EL (cell line): ENCODE measurements at regions not wholly inside any gene's neighbourhood (a gene's known extent, or its start where the extent isn't known, plus 50 kb on each side); places are given as distances from the start of the nearest gene placed in this dataset.

Source experiments
- DNase-seq: peaks from one replicate; pipeline ENCODE4 v3.0.0-alpha.2; 2016

DNA sequence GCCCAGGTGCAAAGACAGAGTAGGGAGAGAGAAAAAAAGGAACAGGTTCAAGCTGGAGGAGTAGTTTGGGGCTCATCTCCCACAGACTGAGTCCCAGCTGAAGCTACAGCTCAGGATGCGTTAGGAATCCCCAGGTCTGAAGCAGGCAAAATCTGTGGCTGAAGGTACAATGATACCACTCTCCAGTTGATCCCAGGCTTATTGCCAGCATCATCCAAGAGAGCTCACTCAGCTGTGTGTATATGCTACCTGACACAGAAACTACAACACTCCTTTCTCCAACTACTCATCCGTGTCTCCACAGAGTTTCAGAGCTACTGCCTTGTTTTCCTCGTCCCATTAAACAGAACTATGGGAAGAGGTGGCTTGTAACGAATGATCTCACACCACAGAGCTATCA, 851.3 kb downstream of the GRID1 start:
- no peak for DNase-seq

DNA sequence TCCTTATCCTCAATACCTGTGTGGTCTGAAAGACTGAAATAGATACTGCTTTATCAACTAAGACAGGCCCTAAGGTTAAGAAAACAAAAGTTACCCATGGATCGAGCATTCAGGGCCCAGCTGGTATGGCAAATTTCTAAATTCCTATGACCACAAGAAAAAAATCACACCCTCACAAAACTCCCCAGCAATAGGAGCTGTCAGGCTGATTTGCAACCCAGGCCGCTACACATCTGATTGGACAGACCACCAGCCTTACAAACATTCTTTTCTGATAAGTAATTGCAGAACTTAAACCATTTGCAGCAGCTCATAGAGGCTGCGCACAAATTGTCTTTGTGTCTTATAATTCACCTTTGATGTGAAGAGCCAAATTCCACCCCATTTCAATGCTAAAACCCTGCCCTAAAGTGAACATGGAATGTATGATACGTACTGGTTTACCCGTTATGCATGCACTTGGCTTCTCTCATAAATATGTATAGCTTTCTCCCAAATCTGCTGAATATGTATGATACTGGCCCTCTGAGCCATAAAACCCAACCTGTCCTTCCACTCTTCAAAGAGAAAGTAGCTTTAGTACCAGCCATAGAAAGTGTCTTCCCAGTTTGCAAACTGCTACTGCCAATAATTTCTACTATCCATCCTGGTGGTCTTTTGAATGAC, 842.5 kb downstream of the GRID1 start:
- no peak for DNase-seq

DNA sequence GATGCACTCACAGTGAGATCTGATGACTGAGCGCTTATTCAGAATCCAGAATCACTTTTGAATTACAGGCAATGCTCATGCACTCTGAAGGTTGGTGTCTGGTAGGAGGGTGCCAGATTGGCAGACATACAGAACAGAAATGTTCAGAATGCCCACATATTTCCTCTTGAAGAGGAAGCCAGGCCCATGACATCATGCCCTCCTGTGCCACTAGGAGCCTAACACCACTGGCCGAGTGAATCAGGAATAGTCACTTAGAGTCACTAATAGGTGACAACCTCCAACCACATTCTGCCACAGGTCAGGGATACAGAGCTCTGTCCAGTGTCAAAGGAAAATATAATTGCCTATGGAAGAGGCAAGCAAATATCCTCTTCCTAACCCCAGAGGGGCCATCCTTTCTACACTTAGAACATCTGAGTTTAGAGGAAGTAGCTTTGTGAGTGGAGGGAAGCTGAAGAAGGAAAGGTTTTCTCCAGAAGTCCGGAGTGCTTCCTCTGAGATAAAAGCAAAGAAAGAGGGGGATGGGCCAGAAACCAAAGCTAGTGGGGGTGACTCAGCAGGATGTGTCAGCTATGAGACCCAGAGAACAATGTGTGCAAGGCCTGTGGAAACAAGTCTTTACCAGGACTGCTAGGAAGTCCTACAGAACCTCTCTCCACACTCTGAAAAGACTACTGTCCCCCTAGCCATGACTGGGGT, 838.8 kb downstream of the GRID1 start:
- no peak for DNase-seq

DNA sequence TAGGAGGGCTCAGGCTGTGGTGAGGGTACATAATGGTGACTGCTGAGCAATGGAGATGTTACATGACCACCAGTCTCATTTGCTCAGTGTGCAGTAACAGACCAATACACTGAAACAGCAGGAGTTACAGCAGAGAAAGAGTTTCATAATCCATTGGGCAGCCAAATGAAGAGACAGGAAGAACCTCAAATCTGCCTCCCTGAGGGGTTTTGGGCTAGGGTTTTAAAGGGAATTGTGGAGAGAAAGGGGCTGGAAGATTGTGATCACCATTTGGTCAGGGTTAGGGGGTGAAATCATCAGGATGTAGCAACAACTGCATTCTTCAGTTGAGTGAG, 838.3 kb downstream of the GRID1 start:
- DNase-seq, result no peak

DNA sequence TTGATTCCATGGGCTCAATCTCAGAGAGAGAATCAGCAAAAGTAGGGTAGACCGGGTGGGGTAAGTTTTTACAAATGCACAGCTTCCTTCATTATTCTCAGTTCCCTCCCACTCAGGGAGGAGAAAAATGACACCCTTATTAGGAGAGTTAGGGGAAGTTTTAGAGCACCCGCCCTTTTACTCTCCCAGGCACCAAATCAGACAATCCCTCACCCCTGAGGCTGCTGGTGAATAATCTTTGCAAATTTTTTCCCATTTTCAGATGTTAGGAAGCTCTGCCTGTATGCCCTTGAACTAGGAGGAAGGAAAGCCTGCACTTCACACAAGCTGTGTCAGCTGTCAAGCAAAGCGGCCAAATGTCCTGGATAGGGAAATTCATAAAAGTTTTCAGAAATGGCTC, 834.9 kb downstream of the GRID1 start:
- DNase-seq, result no peak

DNA sequence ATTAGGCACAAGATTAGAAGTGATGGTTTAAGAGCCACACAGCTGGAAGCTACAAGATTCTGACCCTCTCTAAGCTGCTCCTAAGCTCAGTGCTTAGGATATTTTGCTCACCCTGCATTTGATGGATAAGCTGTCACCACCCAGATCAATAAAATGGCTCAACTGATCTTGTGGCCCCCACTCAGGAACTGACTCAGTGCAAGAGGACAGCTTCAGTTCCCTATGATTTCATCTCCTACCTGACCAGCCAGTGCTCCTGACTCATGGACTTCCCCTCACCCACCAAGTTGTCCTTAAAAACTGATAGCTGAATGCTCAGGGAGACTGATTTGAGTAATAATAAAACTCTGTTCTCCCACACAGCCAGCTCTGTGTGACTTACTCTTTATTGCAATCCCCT, 833.8 kb downstream of the GRID1 start:
- no peak for DNase-seq

DNA sequence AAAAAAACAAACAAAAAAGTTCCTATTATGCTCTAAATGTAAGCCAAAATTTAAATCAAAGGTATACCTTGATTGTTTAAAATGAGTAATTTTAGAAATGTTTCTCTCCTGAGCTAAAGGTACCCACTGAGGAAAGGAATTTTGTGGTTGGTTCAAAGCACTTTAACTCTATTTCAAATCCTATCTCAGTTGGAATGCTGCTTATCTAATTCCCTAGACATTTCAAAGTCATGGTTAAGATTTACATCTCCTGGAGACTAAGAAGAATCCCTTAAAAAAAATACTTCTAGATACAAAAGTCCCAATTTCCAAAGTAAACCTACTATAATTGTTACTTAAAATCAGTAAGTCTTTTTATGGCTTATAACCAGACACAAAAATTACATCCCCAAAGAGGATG, 830.7 kb downstream of the GRID1 start:
- no peak for DNase-seq

DNA sequence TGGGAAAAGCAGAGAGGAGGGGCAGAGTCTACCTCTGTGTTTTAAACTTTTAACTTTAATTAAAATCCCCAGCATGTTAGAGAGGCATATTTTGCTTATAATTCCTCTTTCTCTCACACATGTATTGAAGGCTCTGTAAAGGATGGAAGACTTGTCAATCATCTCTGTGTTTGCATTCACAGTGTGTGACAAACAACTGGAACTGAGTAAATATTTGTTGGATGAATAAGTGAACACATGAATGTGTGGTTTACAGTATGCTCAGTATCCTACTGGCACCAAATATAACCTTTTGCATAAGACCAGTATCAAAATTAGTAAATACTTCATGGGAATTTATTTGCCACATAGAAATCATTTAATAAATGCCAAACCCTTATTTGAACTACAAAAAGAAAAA, 829.0 kb downstream of the GRID1 start:
- no peak for DNase-seq

DNA sequence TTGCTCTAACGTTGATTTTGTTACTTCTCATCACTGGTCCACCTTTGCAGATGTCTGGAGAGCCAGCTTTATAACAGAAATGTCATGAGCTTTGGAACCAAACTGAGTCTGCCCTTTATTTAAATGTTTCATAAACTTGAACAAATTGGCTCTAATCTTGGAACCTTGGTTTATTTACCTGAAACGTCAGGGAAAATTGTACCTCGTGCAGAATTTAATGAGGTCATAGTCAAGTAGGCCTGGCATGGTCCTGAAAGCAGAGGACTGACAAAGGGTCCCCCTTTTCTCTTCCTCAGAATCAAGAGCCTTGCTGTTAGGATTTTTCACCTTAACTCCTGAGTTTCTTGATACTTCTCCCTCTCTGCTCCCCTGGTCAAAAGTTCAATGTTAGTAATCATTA, 828.0 kb downstream of the GRID1 start:
- DNase-seq, result no peak

DNA sequence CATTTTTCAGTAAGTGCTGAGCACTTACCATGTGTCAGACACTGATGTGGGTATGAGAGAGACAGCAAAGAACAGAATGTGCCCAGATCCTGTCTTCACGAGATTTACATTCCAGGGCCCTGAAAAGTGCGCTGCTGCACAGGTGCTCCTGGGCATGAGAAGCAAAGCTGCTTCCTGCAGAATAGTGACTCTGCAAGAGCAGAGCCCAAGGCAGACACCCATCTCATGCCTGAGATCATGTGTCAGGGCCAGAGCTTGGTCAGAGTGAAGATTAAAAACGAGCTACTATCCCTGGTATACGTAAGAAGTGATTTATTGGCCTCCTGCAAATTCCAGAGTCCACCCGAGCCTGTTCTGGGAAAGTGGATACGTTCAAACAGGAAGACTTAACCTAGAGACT, 824.4 kb downstream of the GRID1 start:
- no peak for DNase-seq

DNA sequence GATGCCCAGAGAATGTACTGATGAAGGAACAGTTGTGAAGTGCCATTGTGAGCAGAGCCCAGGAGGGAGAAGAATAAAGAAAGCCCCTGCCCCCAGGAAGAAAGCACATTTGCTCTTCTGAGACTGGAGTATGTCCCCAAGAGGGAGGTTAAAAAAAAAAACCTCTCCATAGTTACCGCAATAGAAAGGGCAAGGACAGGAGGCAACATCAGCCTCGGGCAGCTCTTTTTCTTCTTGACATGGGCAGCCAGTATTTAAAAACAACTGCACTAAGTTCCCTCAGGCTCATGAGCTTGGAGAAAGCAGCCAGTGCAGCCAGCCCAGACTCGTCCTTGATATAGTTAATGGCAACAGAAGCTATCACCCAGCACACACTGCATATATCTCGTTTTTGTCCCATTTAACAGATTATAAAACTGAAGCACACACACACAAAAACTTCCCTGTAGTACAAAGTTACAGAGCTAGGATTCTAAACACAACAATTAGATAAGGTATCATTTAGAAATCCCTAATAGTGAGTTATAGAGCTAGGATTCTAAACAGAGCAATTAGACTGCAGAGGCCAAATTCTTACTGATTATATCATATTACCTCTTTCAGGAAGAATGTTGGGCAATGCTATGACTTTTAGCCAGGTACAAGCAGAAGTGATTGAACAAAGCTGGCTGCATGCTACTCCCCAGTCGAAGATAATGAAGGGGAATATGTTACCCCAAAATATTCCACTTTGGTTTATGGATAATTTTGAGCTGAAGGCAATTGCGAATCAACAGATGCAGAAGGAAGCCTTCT, 823.5 kb downstream of the GRID1 start:
- DNase-seq, result no peak

DNA sequence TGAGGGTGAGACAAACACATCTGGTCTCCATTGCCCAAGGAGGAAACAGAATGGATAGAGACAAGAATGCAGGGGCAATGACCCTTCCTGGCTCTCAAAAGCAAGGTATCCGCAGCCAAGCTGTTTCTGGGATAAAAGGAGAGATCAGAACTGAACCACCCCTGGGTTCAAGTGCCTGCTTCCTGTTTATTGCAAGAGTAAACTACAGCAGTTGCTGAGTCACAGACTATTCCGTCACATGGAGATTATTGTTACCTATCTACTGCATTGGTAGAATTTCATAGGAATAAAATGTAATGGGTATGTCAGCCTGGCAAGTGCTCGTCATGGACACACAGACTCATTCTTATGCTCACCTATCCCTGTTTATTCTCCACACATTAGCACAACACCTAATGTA, 821.6 kb downstream of the GRID1 start:
- DNase-seq, result no peak

DNA sequence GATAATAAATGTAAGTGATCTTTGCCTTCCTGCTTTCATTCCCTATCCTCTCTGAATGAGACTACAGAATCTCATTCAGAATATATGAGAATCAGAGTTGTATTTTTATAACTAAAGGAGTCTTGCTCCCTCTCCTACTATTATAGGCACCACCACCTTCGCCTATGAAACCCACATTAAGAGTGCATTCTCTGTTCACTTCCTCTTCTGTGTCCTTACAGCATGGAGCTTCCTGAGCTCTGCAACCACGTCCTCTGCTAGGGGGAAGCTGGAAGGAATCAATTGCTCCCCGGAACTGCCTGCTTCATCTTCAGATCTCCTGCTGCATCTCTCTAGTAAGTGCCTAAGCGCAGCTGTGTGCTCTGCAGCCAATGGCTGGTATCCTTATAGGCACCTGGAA, 820.7 kb downstream of the GRID1 start:
- DNase-seq, result no peak

DNA sequence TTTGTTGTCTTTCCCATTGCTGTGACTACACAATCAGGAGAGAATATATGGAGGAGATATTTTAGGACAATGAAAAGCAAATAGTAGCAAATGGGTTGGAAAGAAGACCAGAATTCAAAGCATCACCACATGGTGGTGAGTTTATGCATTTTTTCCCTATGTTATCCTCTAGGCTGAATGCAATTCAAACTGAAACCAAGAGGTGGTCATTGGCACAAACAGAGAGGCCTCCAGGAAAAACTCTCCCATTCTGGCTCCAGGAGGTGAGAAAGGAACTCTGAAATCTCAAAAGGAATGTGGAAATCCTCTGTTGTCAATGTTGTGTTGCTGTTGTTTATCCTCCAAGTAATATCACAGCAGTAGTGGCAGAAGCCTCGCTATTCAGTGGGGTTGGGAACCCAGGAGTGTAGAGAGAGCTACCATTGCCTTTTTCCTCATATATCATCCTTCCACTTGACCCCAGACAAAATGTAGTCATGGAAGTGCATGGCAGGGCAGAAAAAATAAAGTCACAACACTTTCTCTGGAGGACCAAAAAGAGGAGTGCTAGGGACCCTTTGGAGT, 819.1 kb downstream of the GRID1 start:
- DNase-seq, result no peak

DNA sequence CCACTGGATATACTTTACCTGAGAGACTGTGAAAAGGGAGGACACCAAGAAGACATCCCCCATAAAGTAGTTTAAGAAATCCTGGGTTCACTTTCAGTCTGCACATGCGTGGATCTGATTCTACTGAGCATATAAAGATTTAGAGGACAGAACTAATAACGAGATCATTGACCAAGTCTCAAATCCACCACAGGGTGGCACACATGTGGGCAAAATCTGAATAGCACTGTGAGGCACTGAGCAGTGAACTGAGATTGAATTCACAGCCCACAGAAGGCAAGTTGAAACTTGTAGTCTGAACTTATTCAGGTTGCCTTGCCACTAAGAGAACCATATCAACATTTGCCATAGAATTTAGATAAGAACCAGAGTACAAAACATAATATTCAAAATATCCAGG, 818.6 kb downstream of the GRID1 start:
- DNase-seq, result no peak
